HG03565 (cell line): ENCODE measurements at regions not wholly inside any gene's neighbourhood (a gene's known extent, or its start where the extent isn't known, plus 50 kb on each side); places are given as distances from the start of the nearest gene placed in this dataset.
"Not testable (repeated sequence)": the region's sequence is repeated elsewhere in the genome, so short reads cannot be mapped to it uniquely, and the experiment has no call there.

ENCODE experiments used
- ATAC-seq: cut with Tn5 transposase; IDR thresholded peaks from one replicate; pipeline ENCODE4 v1.9.1; 2021; ENCODE audit warnings: mild to moderate bottlenecking, moderate library complexity; ENCODE audit not compliant: unreplicated experiment

DNA sequence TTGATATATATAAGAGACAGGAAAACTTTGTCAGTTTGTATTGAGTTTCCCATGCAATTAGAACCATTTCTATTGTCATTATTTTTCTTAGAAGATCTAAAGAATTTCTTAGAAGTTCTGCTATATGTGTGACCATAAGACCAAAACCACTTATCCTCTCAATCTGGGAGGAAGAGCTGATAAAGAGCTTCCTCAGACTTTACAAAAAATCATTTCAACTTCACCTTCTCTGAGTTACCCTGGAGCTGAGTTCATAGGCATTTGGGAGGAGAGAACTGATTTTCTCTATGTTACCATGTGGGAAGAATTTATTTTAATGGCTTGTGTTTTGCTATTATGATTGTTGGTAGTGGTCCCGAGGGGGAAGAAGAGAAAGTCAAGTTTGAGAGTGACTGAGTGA is 329.3 kb downstream of the GPD2 start:
- ATAC-seq: no peak

DNA sequence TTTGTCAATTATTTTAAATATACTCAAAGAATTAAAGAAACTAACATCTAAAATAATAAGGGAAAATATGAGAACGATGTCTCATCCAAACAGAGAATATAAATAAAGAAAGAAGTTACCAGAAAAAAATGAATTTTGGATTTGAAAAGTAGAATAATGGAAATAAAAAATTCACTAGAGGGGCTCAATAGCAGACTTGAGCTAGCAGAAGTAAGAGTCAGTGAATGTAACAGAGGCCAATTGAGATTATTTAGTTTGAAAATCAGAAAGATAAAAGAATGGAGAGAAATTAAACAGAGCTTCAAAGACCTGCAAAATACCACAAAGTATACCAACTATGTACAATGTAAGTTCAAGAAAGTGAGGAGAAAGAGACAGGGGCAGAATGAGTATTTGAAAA is 333.6 kb downstream of the GPD2 start:
- no peak for ATAC-seq

DNA sequence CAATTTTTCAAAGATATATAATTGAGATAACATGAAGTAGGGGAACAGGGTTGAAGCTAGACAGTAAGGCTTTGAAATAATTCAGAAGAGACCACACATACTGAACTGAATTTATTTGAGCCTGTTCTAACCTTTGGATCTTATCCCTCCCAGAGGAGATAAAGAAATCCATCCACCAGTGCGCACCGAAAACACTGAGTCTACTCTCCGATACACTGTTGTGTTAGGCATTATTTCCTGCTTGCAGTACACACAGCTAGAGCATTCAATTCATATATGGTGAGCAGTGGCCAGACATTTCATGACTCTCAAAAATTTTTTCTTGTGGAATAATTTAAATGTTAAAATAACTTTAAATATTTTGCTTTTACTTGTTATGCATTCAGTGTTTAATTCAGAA is 342.7 kb downstream of the GPD2 start:
- no peak for ATAC-seq

DNA sequence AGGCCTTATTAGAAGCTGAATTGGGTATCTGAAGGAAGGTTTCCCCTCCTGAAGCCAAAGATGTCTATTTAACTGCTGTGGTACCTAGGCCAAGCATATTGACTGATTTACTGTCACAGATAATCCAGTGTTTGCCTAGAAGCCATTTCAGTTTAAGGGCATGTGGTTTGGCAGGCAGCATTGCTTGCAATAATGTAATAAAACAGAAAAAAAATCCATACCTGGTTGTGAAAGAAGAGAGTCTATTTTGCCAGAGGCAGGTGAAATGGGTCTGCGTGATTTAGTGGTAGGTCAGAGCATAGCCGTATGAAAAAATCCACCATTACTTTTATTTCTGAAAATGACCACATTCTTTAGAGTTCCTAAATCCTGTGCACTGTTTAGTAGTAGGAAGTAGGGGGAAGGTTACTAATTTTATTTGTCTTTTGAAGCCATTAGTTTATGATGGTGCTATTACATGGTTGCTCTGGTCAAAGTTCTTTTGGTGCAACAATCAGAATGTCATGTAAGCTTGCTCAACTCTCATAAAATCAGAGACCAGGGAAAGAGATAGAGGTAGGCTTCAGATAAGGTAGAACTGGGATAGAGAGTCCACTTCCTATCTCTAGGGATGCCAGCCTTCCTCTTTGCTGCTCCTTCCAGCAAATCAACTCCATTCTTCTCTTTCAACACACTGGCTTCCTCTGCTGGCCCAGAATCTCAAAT is 343.4 kb downstream of the GPD2 start:
- ATAC-seq: no peak

DNA sequence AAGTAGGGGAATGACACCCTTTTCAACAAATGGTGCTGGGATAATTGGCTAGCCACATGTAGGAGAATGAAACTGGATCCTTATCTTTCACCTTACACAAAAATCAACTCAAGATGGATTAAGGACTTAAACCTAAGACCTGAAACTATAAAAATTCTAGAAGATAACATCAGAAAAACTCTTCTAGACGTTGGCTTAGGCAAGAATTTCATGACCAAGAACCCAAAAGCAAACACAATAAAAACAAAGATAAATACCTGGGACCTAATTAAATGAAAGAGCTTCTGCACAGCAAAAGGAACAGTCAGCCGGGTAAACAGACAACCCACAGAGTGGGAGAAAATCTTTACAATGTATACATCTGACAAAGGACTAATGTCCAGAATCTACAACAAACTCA is 345.5 kb downstream of the GPD2 start:
- not testable (repeated sequence) for ATAC-seq

DNA sequence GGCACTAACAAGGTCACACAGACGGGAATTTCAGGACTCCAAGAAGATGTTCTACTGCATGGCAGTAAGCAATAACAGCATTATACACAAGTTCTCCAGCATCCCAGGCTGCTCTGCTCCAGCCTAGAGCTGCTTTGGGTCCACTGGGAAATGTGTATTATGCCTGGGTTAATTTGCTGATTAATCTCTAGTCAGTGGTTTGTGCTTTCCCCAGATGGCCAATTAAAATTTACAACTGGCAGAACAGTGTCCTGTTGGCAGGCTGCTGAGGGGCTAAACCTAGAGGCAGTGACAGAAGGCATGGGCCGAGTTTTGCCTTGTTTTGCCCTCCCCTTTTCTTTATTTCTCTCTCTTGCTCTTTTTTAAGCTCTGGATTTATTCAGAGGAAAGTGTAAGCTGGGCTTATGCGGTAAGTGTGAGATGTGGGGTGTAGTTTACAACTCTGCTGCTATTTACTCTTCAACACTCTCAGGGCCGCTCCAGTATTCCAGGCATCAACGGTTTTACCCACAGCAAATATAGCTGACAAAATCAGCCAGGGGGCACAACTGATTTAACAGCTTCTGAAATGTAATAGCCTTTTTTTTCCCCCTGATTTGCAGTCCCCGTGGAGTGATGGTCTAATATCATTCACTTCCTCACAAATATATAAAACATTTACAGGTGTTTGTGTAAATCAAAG is 348.0 kb downstream of the GPD2 start:
- no peak for ATAC-seq

DNA sequence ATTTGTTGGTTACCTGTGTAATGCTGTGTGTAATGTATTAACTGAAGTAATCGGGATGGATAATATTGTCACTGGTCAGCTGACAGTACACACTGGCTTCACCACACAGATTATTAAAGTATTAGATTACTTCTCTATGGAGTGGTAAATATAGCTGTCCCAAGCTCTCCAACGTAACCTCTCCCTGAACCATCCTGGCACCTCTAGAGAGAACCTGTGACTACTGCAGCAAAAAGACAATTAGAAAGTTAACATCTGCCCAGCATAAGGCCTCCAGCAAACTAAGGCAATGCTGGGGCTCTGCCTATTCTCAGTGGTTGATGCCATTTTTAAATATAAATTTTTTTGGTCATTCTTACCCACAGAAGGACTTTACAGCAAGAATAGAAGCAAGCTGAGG is 351.3 kb downstream of the GPD2 start:
- no peak for ATAC-seq

DNA sequence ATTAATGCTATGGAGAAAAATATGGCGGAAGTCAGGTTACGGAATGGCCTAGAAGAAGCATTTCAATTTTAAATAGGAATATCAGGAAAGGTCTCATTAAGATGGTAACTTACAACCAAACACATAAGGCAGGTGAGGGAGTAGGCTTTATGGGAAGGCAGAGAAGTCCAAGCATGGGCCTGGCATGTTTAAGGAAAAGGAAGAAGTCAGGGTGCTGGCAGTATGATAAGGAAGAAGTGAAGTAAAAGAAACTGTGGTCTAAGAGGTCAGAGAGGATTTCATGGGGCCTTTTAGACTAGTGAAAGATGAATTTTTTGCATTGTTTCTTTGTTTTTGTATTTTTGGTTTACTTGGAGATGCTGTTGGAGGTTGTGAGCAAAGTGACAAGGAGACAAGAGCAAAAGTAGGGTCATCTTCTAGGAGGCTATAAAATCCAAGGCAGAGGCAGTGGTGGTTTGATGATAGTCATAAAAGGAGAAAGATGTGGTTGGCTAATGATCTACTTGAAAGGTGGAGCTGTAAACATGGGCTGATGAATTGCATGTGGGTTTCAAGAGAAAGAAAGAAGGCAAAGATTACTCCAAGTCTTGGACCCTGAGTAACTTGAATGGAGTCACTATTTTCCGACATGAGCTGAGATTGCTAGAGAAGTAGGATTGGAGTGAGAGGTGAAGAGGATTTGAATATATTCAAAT is 354.3 kb downstream of the GPD2 start:
- ATAC-seq: no peak

DNA sequence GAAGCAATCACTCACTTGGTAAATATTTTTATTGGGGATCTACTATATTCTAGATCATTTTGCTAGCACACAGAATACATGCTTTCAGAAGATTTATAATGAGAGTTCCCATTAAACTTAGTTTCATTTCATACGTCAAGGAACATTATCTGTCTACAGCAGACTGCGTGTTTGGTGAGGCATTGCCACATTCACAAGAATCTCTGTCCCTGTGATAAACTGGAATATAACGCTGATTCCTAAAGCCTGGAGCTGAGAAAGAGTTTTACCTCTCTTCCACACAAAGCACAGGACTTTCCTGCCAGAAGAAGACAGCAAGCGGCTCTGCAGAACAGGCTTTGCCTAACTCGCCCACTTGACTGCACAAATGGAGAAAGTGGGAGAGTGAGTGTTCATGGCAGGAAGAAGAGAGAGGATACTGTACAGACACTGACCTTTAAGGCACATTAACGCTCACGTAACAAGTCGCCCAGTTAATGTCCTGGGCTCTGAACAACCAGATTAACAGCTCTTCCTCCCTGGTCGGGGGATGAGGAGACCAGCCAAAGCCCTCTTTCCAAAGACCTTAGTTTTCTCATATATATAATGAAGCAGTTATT is 356.2 kb downstream of the GPD2 start:
- ATAC-seq: no peak

DNA sequence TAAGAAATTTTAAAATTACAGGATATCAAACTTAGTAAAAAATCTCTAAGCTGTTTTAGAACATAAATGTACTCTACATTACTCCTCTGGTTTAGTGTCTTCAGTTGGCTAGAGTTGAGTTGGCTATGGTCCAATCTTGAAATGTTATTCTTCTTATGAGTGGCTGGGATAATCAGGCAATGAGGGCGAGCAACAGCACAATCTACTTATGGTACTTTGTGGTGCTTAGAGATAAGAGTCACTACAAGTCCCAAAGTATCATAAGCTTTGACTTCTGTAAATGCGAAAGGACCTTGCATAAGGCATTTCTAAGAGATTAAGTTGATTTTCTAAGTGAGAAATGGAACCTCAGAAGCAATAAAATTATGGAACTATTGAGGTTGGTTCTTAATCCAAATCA is 361.7 kb downstream of the GPD2 start:
- no peak for ATAC-seq

DNA sequence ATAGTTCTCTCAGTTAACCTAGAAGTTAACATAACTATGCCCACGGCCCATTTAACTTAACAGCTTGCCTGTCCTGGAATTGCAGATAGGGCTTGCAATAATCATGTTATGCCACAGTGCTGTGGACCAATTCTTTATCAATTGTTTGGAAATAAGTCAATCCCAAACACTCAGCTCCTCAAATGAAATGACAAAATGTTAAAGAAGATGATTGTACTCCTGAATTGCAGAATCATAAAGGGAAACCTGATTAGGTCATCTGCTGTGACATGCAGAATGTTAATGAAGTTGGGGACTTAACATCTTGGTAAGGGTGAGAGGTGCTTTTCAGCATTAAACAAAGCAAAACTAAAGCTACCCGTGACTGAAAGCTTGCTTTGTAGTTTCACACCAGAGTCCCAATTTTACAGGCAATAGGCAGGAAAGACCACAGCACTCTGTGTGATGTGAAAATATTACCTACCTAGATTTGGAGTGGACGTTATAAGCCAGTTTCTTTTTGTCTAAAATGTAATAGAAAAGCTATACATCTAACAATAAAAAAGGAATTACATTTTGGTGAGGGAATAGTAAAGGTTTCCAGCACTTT is 364.0 kb downstream of the GPD2 start:
- peak; percentile 40 for ATAC-seq

DNA sequence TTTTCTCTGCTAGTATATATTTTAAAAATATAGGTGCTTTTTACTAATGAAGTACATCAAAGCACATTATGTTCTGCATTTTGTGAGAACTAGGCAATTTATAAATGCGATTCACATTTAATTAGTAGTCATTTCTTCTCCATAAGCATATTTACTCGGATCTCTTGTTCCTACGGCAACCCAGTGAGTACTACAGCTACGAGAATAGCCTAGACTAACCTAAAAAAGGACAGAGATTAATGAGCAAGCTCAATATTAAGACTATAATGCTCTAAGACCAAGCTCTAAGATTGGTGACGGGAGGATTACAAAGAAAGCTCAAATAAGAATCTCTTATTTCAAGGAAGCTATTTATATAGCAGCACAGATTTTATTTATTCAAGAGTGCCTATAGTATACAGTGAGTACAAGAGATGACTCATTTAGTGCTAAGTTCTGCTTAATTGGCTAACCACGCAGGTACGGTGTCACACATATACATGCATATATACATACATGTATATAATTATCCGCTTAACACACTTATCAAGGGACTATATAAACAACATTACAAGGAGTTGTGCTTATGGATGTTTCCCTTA is 364.7 kb downstream of the GPD2 start:
- no peak for ATAC-seq

DNA sequence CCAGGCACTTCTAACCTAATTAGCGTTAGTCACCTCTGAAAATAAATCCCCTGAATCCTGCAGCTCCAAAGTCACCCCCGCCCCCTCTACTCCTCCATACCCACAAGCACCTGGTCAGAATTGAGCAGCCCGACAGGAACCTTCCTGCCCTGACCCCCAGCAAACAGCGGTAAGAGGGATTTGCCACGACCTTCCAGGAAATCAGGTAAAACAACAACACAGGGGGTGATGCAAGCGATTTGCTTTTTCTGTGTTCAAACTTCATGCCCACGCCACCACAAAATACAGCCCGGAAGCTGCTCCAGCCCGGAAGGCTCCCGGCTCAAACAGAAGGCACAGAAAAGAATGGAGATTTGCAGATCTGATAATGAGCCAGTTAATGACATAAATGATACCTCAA is 367.1 kb downstream of the GPD2 start:
- no peak for ATAC-seq

DNA sequence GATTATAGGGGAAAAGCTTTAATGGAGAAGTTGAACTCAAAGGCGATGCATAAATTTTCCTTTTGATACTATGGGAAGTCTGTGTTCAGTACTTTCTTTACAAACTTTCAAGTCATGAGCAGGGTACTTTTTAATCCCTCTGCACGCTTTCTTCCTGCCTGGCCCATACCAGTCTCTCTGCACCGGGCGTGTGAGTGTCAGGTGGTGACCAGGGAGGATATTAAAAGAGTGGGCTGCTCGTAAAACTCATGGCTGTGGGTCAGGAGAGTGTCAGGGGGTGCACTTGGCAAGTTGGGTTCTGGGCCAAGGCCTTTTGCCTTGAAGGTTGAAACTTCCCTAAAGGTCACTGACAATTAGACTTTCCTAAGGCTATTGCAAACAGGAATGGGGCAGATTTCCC is 367.8 kb downstream of the GPD2 start:
- ATAC-seq: no peak

DNA sequence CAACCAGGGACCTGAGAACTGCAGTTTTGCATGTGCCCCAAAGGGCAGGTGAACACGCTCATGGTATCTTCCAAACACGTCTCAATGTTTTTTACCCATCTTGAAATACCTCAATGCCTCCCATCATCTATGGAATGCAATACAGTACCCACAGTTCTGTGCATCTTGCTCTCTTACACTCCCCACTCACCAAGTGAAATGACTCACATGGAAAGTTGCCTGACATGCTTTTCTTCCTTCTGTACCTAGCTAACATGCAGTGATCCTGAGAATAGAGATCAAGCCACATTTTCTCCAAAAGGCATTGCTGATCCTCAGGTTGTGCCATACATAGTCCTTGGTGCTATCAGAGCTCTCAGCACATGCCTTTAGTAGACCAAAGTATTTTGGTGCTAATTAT is 373.9 kb downstream of the GPD2 start:
- no peak for ATAC-seq

DNA sequence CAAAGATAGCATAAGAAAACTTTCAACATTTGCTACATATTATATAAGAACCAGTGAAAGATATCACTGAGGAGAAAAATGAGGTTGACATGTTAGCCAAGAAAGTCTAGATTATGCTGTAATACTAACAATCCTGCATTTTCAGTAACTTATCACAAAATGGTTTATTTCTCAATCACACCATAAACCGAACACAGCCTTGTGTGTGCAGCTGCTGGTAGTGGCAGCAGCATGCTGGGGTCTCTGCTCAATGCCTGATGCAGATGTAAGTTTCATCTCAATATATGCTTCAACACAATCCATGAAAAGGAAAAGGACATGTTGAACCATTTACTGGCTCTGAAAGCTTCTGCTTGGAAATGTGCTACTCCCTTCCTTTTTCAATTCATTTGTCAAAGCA is 376.3 kb downstream of the GPD2 start:
- ATAC-seq: no peak

DNA sequence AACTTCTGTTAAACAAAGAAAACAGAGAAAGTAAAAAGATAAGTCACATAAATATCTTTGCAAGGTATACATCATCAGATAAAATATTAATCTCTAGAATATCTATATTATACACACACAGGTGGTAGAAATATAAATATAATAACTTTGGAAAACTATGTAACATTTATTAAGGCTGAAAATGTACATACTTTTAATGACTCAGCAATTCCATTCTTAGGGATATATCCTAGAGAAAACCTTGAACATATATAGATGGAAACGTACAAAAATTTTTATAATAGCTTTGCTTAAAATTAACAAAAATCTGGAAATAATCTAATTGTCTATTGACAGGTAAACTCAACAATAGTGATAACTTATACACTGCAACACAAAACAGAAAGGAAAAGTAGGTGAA is 381.3 kb downstream of the GPD2 start:
- ATAC-seq: no peak

DNA sequence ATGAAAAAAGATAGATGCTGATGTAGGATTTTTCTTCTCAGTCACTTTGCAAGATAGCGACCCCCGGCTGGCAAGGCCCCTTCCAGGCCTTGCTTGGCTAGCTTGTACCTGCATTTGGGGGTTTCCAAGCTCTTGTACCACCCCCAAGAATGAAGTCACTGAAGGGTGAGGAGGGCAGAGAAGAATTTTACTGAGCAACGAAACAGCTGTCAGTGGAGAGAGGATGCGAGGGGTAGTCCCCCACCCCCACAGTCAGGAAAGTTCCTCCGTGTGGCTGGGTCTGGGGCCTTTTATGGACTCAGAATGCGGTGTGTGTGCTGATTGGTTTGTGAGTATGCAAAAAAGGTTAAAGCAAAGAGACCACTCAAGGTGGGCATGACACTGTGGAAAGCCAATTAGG is 382.0 kb downstream of the GPD2 start:
- ATAC-seq: no peak

DNA sequence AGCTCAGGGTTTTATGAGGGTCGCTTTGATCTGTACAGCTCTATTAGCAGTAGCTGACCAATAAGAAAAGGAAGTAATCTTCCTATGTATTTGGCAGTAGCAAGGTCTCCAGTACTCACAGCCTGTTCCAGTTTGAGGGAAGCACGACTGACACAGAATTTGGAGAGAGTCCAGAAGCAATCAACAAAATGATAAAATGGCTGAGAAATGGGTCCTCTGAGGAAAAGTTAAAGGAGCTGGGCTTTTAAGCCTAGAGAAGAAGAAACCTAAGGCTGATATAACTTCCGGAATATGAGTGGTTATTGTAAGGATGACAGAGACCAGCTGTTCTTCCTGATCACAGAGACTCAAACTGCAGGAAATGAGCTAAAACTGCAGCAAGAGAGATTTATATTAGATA is 382.8 kb downstream of the GPD2 start:
- no peak for ATAC-seq

DNA sequence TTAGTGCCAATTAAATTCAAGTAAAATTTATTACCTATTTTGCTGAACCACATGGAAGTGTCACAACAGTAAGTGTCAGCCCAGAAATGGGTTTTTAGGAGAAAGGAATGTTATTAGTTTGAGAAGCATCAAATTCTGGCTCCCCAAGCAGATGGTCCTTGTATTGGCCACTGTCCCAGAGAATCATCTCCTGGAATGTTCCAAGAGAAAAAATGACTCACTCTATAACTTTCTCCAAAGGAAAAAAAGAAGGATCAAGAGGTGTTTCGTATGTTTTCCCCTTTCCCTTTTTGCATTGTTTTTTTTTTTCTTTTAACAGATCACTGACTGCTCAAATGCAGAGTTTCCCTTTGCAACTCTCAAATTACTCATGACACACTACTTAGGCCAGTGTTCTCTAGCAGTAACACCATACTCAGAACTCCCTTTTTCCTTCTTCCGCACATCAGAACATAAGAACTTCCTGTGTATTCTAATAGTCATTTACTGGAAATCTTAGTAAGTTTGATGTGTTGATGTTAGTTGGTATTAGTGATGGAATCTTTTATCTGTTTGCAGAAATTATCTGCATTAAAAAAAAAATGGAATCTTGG is 390.3 kb downstream of the GPD2 start:
- no peak for ATAC-seq

DNA sequence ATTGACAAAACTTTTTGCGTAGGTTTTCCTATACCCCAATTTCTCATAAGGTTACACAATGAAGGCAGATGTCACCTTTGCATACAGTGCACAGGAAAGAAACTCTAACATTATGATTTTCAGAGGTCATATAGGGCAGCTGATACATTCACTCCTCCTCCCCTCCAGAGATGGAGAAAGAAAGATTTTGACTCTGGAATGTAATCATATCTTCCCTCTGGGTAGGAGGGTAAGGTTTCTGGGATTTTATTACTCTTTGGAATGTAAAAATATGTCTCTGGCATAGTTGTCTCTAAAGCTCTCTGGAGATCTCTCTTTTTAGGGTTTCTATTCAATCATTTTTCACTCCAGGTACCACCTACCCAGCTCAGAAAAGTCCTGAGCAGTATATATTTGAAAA is 398.3 kb downstream of the GPD2 start:
- ATAC-seq: no peak
